BJ (cell line): ENCODE measurements at regions not wholly inside any gene's neighbourhood (a gene's known extent, or its start where the extent isn't known, plus 50 kb on each side); places are given as distances from the start of the nearest gene placed in this dataset.

ENCODE experiments used
- CTCF ChIA-PET: fragments of 350-600 bp; formaldehyde crosslinking; extraction: SDS; loops from one replicate; lab custom pipeline; 2021; ENCODE audit warnings: antibody characterized with exemption, inconsistent platforms; lab: Yijun Ruan, JAX
- POLR2A ChIA-PET: fragments of 300-600 bp; sonication (Branson Sonifier 250); formaldehyde crosslinking; extraction: SDS; loops from one replicate; lab custom pipeline; 2021; ENCODE audit warnings: antibody characterized with exemption; lab: Charles Lee
- DNase-seq: peaks from one replicate; pipeline ENCODE4 v3.0.0-alpha.2; 2011; ENCODE audit warnings: low read depth
- H3K27me3 ChIP-seq: 2 replicates; pipeline ENCODE4 v1.6.0; 2011; ENCODE audit warnings: low read length; ENCODE audit not compliant: control insufficient read depth, insufficient read depth
- H3K36me3 ChIP-seq: 2 replicates; pipeline ENCODE4 v1.5.1; 2011; ENCODE audit warnings: low read length; ENCODE audit not compliant: control insufficient read depth, insufficient read depth
- H3K4me3 ChIP-seq: 2 replicates; pipeline ENCODE4 v1.5.1; 2011; ENCODE audit warnings: low read depth, mild to moderate bottlenecking, control low read depth, low read length
- CTCF ChIP-seq: IDR thresholded peaks from 2 replicates; pipeline ENCODE4 v1.5.1; 2011; ENCODE audit warnings: low read depth, mild to moderate bottlenecking, control low read depth, inconsistent platforms, low read length, moderate library complexity; ENCODE audit not compliant: insufficient read depth

DNA sequence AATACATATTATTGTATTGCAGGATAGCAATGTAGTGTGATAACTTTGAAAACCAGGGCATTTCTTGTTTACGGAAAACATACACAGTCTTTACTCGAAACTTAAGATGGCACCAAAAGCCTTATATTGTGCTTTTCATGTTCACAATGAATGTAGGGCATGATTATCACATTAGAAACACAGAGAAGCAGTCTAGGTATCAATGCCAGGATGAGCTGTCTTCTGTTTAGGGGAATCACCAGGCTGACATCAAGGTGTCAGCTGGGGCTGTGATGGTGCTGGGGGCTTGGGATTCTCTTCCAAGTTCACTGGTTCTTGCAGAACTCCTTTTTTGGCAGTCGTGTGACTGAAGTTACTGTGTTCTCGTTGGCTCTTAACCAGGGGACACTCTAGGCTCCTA is 1067.3 kb downstream of the FLRT2 start:
- Histone ChIP-seq H3K4me3 (no peak overlapping the region), H3K36me3 (no peaks in the 10 kb centered on the region), H3K27me3 (no peaks in the 10 kb centered on the region)
- CTCF ChIA-PET, result interaction anchor here (0.6 kb wide), 1 partner anchor 286 kb away, joined by 3 read pairs; no protein-coding TSS in a partner anchor
- DNase-seq, result no peak
- TF ChIP-seq CTCF, result no peak
- POLR2A ChIA-PET, result no interaction called here

- no peak overlapping the region for H3K4me3 ChIP-seq
- no peaks in the 10 kb centered on the region for H3K27me3 ChIP-seq
- CTCF ChIA-PET, result no interaction called here
- no peaks in the 10 kb centered on the region for H3K36me3 ChIP-seq
- DNase-seq, result no peak
- TF ChIP-seq CTCF, result no peak
- POLR2A ChIA-PET, result no interaction called here
Observed at GRCh38 chr14:86596024-86596423, 1066.1 kb downstream of the FLRT2 start.

DNA sequence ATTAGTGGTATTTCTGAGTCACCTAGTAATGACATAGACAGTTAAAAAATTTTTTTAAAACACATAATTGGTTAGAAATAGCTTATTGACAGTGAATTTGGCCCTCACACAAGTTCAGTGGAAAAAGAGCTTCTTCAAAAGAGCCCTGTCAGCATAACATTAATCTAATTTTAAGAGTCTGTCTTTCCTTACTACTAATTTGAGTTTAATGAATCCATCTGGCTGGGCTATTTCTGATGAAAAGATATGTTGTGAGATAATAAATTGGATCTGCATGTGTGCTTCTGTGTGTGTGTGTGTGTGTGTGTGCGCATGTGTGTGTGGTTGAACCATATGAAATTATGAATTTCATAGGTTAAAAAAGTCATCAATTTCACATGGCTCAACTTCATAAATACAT is 1045.2 kb downstream of the FLRT2 start:
- Histone ChIP-seq H3K36me3 (no peaks in the 10 kb centered on the region), H3K27me3 (no peaks in the 10 kb centered on the region), H3K4me3 (no peak overlapping the region)
- ChIA-PET CTCF (no interaction called here), POLR2A (no interaction called here)
- no peak for DNase-seq
- no peak for TF ChIP-seq CTCF

DNA sequence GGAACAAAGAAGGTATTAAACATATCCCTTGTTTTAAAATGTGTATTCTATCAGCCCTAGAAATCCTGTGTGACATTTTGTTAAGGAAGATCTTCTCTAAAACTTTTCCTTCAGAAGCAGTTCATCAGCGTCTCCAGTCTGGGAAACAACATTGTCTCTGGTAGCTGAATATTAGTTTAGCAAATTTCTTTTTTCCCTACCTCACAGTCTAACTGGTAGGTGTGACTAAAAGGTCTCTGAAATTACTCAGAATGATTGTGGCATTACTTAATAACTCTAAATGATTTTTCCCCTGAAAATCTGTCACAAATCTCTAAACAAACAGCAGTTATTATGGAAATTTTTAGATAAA is 1044.8 kb downstream of the FLRT2 start:
- DNase-seq, result no peak
- TF ChIP-seq CTCF, result no peak
- ChIA-PET POLR2A (no interaction called here), CTCF (no interaction called here)
- Histone ChIP-seq H3K27me3 (no peaks in the 10 kb centered on the region), H3K4me3 (no peak overlapping the region), H3K36me3 (no peaks in the 10 kb centered on the region)

DNA sequence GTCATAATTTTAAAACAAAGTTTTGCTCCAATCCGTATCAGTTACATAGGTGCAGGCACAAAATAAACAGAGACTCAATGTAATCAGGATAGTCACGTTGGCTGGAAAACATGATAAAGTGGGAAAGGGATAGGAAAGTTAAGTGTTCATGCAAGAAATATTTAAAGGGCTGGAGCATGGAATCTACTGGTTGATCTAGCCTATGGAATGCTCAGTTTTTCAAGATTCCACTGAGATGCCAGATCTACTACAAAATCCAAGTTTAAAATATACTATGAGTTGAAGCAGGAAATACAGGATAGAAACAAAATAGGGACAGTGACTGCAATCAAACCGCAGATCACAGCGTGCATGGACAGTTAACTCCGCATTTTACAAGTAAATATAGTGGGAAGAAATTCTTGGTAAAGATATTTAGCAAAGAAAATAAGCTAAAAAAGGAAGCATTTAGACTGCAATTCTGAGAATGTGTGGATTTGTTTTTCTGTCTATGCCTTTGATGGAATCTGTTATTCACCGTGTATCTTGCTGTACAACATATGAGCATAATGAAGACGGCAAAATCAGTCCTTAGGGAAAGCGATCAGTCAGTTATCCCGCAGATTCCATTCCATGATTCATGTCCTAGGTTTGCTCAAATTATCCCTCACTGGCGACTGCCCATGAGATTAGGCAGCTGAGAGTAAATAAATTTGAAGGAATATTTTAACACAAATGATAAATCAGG is 1044.3 kb downstream of the FLRT2 start:
- H3K4me3 ChIP-seq, result no peak overlapping the region
- no peak for DNase-seq

More for the DNA sequence above, 1044.3 kb downstream of the FLRT2 start:
- no peak for TF ChIP-seq CTCF
- no peaks in the 10 kb centered on the region for H3K36me3 ChIP-seq
- ChIA-PET POLR2A (no interaction called here), CTCF (no interaction called here)
- H3K27me3 ChIP-seq, result no peaks in the 10 kb centered on the region
